ENCODE measurements at regions not wholly inside any gene's neighbourhood (a gene's known extent, or its start where the extent isn't known, plus 50 kb on each side); places are given as distances from the start of the nearest gene placed in this dataset.

DNA sequence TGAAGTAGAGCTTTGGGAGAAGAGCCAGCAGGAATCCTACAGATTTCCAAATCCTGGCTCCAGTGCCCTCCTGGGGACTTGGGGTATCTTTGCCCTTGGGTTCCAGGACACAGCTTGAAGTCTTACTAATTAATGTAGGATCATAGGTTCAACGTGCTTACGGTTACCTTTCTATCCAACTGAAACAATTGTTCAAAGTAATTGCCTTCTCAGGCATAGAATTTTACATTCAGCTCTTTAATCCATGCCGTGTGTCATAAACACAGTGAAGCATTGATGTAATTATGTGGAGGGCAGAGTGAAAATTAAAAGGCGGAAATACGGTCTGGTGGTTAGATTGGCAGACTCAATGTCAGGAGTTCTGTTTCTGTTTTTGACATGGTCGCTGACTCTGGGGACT is 170.4 kb downstream of the COG6 start:
- no peak for TF ChIP-seq EZH2 (IDR thresholded peaks at IDR 0.05; ENCODE audit: low read length)
- TF ChIP-seq, protein P1, sequence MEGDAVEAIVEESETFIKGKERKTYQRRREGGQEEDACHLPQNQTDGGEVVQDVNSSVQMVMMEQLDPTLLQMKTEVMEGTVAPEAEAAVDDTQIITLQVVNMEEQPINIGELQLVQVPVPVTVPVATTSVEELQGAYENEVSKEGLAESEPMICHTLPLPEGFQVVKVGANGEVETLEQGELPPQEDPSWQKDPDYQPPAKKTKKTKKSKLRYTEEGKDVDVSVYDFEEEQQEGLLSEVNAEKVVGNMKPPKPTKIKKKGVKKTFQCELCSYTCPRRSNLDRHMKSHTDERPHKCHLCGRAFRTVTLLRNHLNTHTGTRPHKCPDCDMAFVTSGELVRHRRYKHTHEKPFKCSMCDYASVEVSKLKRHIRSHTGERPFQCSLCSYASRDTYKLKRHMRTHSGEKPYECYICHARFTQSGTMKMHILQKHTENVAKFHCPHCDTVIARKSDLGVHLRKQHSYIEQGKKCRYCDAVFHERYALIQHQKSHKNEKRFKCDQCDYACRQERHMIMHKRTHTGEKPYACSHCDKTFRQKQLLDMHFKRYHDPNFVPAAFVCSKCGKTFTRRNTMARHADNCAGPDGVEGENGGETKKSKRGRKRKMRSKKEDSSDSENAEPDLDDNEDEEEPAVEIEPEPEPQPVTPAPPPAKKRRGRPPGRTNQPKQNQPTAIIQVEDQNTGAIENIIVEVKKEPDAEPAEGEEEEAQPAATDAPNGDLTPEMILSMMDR (optimal IDR thresholded peaks at IDR 0.05 in 1 of 3, IDR thresholded peaks at IDR 0.05 in 1 of 3, conservative IDR thresholded peaks at IDR 0.05 in 1 of 3; ENCODE audit: extremely low read depth in 1 of 3, insufficient read depth in 2 of 3, low read length in 3 of 3): no peak
- Histone ChIP-seq H2AFZ (ENCODE audit: control insufficient read depth, low read length) (no peak overlapping the region), H3K4me1 (ENCODE audit: control insufficient read depth, extremely low read depth, insufficient read depth, low read length) (no peaks in the 10 kb centered on the region), H3K36me3 (ENCODE audit: control insufficient read depth in 2 of 2, extremely low read depth in 1 of 2, insufficient read depth in 2 of 2, low read length in 2 of 2) (no peaks in the 10 kb centered on the region), H3K27me3 (ENCODE audit: control insufficient read depth, extremely low read depth, insufficient read depth, low read length) (no peaks in the 10 kb centered on the region), H3K4me3 (ENCODE audit: control insufficient read depth in 2 of 3, extremely low read depth in 1 of 3, insufficient read depth in 2 of 3, low read depth in 1 of 3, low read length in 3 of 3) (no peak overlapping the region), H3K79me2 (ENCODE audit: control insufficient read depth, insufficient read depth, low read length) (no peaks in the 10 kb centered on the region), H3K9me3 (ENCODE audit: control insufficient read depth, low read depth, low read length) (no peaks in the 10 kb centered on the region), H3K27ac (ENCODE audit: control insufficient read depth, insufficient read depth, low read length) (no peak overlapping the region), H3K9ac (ENCODE audit: control insufficient read depth, extremely low read depth, insufficient read depth, low read length) (no peak overlapping the region), H4K20me1 (ENCODE audit: control insufficient read depth, extremely low read depth, insufficient read depth, low read length) (no peaks in the 10 kb centered on the region), H3K4me2 (ENCODE audit: control insufficient read depth, extremely low read depth, insufficient read depth, low read depth, low read length) (no peak overlapping the region), H3K9me1 (ENCODE audit: control insufficient read depth, extremely low read depth, insufficient read depth, low read length) (no peaks in the 10 kb centered on the region)
- FAIRE-seq: no peak
- DNase-seq (ENCODE audit: low read depth, low spot score): no peak
- dilution Hi-C loops (cut with MboI; ENCODE audit: extremely low pct_ligation_motif_present, low sequenced_read_pairs): no loop called here

DNA sequence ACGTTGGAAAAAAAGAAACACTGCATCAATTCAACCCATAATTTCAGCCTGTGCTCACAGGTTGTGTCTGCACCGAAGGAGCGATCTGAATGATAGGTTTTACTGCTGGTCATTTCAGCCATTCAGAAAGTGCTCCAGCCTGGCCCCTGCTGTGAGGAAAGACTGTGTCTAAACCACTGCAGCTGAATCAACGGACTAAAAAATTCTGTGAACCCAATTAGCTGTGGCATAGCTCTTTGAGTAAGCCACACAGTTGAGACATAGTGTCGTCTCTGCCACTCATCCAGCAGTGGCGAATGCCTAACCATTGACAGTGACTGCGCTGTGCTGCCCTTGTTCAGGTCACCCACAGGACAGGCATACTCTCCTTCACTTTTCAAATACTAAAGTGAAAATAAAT is 179.8 kb downstream of the COG6 start:
- FAIRE-seq (no peak), DNase-seq (ENCODE audit: low read depth, low spot score) (no peak)
- H3K4me2 ChIP-seq (ENCODE audit: control insufficient read depth, extremely low read depth, insufficient read depth, low read depth, low read length): no peak overlapping the region
- H3K4me3 ChIP-seq (ENCODE audit: control insufficient read depth in 2 of 3, extremely low read depth in 1 of 3, insufficient read depth in 2 of 3, low read depth in 1 of 3, low read length in 3 of 3): no peak overlapping the region
- no peaks in the 10 kb centered on the region for H3K79me2 ChIP-seq (ENCODE audit: control insufficient read depth, insufficient read depth, low read length)
- H3K27ac ChIP-seq (ENCODE audit: control insufficient read depth, insufficient read depth, low read length): no peak overlapping the region
- peaks cover 42% of the 10 kb centered on the region for H3K4me1 ChIP-seq (ENCODE audit: control insufficient read depth, extremely low read depth, insufficient read depth, low read length)
- no peak overlapping the region for H3K9ac ChIP-seq (ENCODE audit: control insufficient read depth, extremely low read depth, insufficient read depth, low read length)
- H3K36me3 ChIP-seq (ENCODE audit: control insufficient read depth in 2 of 2, extremely low read depth in 1 of 2, insufficient read depth in 2 of 2, low read length in 2 of 2): no peaks in the 10 kb centered on the region
- no peak for TF ChIP-seq EZH2 (IDR thresholded peaks at IDR 0.05; ENCODE audit: low read length)
- TF ChIP-seq, protein P1 (optimal IDR thresholded peaks at IDR 0.05 in 1 of 3, IDR thresholded peaks at IDR 0.05 in 1 of 3, conservative IDR thresholded peaks at IDR 0.05 in 1 of 3; ENCODE audit: extremely low read depth in 1 of 3, insufficient read depth in 2 of 3, low read length in 3 of 3): no peak
- no peaks in the 10 kb centered on the region for H3K9me3 ChIP-seq (ENCODE audit: control insufficient read depth, low read depth, low read length)
- H3K9me1 ChIP-seq (ENCODE audit: control insufficient read depth, extremely low read depth, insufficient read depth, low read length): no peaks in the 10 kb centered on the region
- dilution Hi-C loops (cut with MboI; ENCODE audit: extremely low pct_ligation_motif_present, low sequenced_read_pairs): no loop called here
- H4K20me1 ChIP-seq (ENCODE audit: control insufficient read depth, extremely low read depth, insufficient read depth, low read length): no peaks in the 10 kb centered on the region
- H3K27me3 ChIP-seq (ENCODE audit: control insufficient read depth, extremely low read depth, insufficient read depth, low read length): no peaks in the 10 kb centered on the region
- H2AFZ ChIP-seq (ENCODE audit: control insufficient read depth, low read length): no peak overlapping the region

Measured in keratinocyte (primary cell).